ENCODE measurements at regions not wholly inside any gene's neighbourhood (a gene's known extent, or its start where the extent isn't known, plus 50 kb on each side); places are given as distances from the start of the nearest gene placed in this dataset.

- no peak for DNase-seq (ENCODE audit: low read depth, low spot score)
Observed at GRCh38 chr13:51518827-51519226, 65.4 kb upstream of the WDFY2 start.

GRCh38 chr13:51519771-51520216 lies 64.5 kb upstream of the WDFY2 start:
- DNase-seq (ENCODE audit: low read depth, low spot score) = no peak

- DNase-seq (ENCODE audit: low read depth, low spot score) = peak; percentile 24
Observed at GRCh38 chr13:51520524-51520923, 63.7 kb upstream of the WDFY2 start.

GRCh38 chr13:51523082-51523518 lies 61.2 kb upstream of the WDFY2 start:
- no peak for DNase-seq (ENCODE audit: low read depth, low spot score)

GRCh38 chr13:51524312-51524711 lies 60.0 kb upstream of the WDFY2 start:
- DNase-seq (ENCODE audit: low read depth, low spot score) = no peak

- no peak for DNase-seq (ENCODE audit: low read depth, low spot score)
Observed at GRCh38 chr13:51524829-51525566, 59.3 kb upstream of the WDFY2 start.

GRCh38 chr13:51525567-51526167 lies 58.6 kb upstream of the WDFY2 start:
- DNase-seq (ENCODE audit: low read depth, low spot score) = no peak

- no peak for DNase-seq (ENCODE audit: low read depth, low spot score)
Observed at GRCh38 chr13:51526202-51526601, 58.1 kb upstream of the WDFY2 start.

- DNase-seq (ENCODE audit: low read depth, low spot score) = no peak
Observed at GRCh38 chr13:51532736-51533197, 51.5 kb upstream of the WDFY2 start.

GRCh38 chr13:51534041-51534817 lies 50.0 kb upstream of the WDFY2 start:
- DNase-seq (ENCODE audit: low read depth, low spot score) = no peak
